ENCODE measurements at regions not wholly inside any gene's neighbourhood (a gene's known extent, or its start where the extent isn't known, plus 50 kb on each side); places are given as distances from the start of the nearest gene placed in this dataset.
"Not testable (repeated sequence)": the region's sequence is repeated elsewhere in the genome, so short reads cannot be mapped to it uniquely, and the experiment has no call there.

DNA sequence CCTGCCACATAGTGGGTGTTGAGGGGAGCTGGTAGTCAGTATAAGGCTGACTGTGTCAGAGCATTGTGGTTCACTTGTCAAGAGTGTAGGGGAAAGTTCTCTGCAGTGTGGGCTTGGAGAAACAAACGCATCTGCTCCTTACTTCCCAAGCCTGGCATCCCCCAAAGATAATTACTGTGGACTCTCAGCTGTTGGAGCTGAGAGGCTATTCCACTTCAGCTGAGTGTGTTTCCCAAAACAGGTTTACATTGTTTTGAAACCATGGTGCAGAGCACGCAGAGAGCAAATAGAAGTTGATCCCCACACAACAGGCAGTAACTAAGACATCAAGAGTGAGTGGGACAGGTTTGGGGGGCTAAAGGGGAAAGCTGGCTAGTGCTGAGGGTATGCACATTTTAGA lies 181.0 kb upstream of the EOLA2 start:
- FAIRE-seq (no peak), DNase-seq (ENCODE audit: low spot score) (no peak)

DNA sequence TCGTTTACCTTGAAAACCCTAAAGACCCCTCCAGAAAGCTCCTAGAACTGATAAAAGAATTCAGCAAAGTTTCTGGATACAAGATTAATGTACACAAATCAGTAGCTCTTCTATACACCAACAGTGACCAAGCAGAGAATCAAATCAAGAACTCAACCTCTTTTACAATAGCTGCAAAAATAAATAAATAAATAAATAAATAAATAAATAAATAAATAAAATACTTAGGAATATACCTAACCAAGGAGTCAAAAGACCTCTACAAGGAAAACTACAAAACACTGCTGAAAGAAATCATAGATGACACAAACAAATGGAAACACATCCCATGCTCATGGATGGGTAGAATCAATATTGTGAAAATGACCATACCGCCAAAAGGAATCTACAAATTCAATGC lies 186.8 kb upstream of the EOLA2 start:
- not testable (repeated sequence) for FAIRE-seq; DNase-seq (ENCODE audit: low spot score)

DNA sequence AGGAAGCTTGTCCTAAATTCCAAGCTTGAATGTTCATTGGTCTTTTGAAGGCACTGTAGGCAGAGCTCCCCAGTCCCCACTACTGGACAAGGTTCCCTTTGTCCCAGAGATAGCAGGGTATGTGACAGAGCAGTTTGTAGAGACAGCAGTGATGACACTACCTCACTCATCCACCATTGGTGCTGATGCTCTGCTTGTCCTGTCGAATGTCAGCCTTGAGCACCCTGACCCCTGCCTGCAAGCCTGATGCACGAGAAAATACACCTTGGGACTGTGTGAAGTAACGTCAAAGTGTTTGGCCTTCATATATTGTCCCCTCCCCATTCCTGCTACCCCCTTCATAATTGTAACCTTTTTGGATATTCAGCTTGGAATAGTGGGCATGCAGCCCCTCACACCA lies 188.9 kb upstream of the EOLA2 start:
- DNase-seq (ENCODE audit: low spot score) (no peak), FAIRE-seq (no peak)

DNA sequence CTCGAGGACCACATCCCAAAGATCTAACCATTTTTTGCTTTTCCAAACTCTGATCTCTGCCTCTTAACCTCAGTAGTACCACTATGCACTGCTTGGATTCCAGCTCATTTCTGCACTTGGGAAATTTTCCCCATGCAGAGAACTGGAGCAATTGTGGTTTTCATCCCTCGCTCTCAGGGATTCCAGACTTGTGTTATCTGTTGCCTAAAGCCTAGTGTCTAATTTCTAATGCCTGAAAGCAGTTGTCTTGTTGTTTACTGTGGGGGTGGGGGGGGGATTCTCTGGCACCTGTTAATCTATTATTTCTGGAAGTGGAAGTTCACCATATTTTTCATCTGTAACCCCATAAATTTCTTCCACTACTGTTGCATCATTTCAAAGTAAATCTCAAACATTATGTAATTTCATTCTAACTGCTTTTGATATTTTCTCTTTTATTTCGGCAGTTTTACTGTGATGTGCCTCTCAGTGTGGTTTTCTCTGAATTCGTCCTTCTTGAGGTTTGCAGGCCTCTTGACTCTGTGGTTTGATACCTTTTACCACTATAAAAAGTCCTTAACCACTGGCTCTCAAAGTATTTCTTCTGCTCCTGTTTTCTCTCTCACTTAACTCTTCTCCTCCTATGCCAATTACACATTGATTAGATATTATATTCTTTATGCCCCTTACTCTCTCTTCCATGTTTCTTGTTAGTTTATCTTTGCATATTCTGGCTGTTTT lies 205.6 kb upstream of the EOLA2 start:
- DNase-seq (ENCODE audit: low spot score) = no peak
- no peak for FAIRE-seq

DNA sequence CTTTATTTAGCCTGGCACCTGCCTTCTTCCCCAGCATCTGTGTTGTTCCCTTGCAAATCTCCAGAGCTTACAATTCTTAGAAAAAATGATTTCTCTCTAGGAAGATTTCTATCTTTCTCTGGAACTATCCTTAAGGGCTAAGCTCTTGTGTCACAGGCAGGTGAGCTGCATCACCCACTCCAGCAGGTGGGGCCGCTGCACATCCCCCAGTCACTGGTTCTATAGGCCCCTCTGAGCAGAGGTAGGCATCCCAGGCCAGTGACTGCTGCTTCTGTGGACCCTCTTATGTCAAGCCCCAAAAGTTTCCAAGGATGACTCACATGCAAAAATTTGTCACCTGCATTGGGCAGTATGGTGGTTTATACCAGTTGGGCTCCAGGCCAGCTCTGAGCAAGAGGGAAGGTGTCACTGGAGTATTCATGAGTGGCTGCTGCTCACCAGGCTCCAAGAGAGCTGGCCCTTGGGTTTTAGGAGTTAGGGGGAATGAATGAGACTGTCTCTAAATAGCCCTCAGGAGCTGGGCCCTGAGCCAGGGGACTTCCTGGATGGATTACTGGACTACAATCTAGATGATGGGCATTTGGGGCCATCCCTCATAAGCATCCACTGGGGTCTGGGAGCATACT lies 208.1 kb upstream of the EOLA2 start:
- no peak for FAIRE-seq
- DNase-seq (ENCODE audit: low spot score) = no peak

DNA sequence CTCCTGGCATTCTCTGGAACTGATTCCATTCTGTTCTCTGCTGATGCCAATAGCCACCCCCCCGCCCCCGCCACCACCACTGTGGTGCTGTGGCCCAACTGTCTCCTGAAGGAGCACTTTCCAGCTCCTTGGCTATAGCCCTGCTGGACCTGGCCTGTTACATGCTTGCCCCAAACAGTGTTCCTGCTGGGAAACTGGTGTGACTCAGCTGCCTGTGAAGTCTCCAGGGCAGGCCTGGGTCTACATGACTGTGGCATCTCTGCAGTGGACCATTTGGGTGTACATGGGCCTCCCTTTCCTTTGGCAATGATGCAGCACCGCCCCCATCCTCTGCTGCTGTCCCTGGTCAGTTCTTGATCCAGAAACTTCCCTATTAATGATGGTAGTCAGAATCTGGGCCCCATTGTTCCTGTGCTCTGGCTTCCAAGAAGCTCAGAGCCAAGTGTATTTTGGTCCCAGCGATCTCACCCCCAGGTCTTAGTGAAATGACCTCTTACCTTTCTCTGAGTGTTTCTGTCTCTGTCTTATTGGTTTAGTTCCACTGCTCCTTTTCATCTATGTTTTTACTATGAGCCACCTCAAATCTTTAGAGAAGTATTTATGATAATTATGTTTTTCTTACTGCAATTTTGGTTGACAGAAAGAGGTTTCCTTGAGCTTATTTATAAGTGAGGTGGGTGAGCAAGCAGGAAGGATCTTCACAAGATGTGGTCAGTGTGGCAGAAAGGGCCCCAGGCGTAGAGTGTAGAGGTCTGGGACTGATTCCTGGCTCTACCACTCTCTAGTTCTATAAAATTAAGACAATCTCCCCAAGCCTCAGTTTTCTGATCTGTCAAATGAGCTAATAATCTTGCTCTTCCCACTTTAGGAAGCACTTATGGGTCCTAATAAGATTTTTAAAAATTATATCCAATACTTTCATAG lies 210.7 kb upstream of the EOLA2 start:
- DNase-seq (ENCODE audit: low spot score) = no peak
- no peak for FAIRE-seq

DNA sequence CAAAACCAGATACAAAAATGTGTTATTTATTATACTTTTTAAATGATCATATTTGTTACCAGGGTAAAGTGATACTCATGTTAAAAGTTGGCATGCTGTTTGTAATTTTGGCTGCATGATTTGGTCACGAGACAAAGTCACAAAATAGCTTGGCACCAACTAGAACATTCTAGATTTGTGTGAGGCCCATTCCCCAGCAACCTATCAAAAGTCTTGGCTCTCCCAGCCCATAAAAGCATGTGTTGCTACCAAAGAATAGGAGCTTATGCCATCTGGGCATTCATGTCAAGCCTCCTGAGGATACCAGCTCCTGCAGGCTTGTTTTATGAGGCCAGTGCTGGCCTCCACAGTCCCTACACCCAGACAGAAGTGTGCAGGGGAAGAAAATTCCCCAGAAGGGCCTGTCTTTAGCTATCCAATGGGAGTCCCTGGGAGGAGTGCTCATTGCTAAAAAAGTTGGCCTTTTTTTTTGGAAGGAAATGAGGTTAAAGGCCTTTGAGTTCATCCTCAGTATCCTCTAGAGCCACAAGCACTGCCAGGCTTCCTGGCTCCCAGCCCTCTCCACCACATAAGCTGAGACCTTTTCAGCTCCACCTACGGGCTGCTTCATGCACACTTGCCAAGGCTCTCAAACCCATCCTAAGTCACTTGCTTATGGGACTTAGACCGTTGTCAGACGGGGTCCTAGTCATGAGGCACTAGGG lies 211.9 kb upstream of the EOLA2 start:
- FAIRE-seq (no peak), DNase-seq (ENCODE audit: low spot score) (no peak)

DNA sequence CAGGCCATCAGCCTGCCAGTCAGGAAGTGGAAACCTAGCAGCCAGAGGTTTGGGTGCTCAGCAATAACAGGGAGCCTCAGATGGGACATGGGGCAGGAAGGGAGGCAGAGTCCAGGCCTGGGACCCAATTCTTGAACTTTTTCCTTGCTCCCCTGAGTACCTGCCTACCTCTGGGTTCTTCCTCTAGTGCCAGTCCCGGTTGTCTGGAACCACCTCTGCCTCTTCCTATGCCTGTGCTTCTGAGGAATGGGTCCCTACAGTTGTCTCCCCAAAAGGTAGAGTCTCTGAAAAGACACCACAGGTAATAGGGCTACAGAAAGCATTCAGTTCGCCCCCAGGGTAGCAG lies 212.4 kb upstream of the MAMLD1 start:
- FAIRE-seq (no peak), DNase-seq (ENCODE audit: low spot score) (no peak)

DNA sequence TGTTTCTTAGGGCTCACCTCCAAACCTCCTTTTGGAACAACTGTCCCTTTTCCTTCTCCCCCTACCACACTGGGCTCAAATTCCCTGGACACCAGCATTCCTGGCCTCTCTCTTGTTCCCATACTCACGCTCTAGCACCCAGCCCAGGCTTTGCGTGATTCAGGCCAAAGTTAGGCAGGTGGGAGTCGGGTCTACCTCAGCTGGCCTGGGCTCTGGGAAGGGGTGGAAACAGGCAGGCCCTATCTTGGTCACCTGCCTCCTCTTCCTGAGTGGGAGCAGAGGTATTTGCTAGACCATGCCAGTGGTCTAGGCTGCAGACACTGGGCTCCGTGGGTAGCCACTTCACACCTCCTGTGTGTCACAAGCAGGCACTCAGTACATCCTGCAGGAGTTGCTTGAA lies 211.1 kb upstream of the MAMLD1 start:
- no peak for FAIRE-seq
- no peak for DNase-seq (ENCODE audit: low spot score)

DNA sequence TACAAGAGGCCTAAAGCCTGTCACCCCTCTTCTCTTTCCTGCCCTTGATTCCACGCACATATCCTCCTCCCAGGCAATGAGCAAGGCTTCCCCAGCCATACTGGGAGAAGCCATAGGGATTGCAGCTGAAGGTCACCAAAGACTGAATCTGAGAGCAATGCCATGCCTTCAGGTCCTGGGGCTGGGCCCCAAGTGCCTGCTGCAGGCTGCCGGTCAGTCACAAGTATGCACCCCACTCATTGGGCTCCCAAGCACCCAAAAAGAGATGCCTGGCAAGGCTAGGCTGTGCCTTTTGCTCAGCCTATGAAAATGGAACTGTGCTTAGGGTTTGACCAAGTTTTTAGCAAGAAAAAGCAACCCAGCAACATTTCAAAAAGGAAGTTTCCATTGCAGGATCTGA lies 210.6 kb upstream of the MAMLD1 start:
- no peak for DNase-seq (ENCODE audit: low spot score)
- no peak for FAIRE-seq

DNA sequence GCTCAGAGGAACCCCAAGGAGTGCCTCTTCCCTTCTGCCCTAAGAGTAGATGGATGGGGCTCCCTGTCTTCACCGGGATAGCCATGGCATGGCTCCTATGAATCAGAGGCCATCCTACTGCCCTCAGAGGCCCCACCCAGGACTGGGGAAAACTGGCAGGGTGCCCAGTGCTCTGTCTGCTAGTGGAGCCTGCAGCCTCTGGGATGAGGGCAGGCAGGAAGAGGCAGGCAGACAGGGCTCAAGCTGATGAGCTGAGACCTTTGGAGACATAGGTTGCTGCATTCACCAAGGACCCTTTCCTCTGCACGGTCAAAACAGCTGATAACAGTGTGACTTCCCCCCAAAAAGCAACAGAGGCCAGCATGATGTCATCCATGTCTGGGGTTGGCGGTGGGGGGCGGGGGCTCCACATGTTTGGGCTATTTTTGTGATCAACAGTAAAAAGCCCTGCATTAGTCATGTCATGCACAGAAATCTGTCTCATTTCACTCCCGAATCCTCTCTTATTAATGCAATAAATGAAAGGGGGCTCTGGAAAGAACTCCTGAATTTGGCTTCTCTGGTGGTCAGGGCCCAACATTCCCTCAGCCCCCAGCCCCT lies 207.6 kb upstream of the MAMLD1 start:
- peak; percentile 43 for DNase-seq (ENCODE audit: low spot score)
- FAIRE-seq = no peak

DNA sequence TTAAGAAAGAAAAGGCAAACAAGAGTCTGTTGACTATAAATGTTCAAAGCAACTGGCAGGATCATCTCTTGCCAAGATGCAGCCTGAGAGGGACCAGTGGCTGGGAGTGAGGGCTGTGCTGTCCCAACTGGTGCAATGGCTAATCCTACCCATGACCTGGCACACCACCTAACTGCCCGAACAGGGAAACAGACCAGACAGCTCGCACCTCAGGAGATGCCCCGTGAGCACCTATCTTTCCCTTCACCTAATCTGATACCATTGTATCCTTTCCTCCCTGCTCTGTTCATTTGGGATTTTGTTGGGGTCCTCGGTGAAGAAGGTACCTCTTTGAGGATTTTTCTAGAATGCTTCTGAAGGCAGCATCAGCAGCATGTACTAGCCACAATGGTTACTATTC lies 206.5 kb upstream of the MAMLD1 start:
- DNase-seq (ENCODE audit: low spot score) = no peak
- no peak for FAIRE-seq

DNA sequence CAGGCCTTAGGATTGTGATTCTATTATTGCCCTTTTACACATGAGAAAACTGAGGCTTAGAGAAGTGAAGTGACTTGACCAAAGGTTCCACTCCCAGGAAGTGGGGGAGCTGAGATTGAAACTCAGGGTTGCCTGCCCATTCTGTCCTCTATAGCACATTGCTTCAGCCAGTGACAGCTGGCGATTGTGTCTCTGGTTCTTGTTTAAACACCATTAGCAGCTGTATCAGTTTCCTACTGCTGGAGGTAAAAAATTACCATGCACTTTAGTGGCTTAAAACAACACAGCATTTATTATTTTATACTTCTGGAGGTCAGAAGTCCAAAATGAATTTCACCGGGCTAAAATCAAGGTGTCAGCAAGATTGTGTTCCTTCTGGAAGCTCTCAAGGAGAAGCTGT lies 205.8 kb upstream of the MAMLD1 start:
- FAIRE-seq = no peak
- DNase-seq (ENCODE audit: low spot score) = no peak

DNA sequence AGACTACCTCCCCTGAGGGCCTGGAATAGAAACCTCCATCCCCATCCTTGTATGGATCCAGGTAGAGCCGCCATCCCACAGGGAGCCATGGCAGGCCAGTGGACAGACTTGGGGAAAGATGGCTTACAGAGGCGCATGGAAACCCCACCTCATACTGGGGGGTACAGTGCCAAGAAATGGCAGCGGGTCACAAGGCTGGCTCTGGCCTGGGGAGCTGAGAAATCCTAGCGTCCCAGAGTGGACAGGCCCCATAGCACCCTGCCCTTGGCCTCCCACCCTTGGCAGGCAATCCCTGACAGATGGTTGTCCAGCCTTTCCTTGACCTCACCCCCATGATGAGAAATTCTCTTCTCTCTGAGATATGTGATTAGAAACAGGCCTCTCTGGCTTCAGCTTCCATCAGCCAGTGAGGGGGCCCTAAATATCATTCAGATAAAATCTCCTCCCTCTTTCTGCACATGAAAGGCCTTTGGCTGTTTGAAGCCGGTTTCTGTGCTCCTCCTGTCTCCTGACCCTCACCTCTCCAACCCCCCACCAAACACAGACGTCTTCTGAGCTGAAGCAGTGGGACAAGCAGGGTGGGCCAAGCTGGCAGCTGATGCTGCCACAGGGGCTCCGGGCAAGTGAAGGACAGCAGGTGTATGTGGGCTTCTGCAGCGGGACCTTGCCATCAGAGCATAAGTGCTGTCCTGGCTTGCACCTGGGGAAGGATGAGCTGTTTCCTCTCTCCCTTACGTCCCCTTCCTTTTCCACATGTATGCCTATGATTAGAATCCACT lies 204.4 kb upstream of the MAMLD1 start:
- FAIRE-seq (no peak), DNase-seq (ENCODE audit: low spot score) (no peak)

DNA sequence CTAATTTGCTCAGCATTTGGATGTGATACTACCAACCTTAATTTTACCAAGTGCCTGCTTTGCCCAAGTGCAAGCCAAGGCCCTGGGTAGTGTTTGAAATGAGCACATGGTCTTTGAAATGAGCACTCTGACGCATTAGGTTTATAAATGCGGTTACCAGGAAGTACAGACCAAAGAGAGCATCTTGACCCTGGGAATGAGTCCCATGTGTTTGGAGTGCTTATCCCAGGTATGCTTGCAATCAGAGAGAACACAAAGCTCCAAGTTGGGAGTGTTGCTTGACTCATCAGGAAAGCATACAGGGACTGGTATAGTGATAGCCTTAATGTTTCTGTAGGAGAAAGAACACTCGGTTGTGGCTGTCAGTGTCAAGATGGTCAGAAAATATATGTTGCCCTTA lies 203.6 kb upstream of the MAMLD1 start:
- DNase-seq (ENCODE audit: low spot score) = no peak
- FAIRE-seq = no peak

DNA sequence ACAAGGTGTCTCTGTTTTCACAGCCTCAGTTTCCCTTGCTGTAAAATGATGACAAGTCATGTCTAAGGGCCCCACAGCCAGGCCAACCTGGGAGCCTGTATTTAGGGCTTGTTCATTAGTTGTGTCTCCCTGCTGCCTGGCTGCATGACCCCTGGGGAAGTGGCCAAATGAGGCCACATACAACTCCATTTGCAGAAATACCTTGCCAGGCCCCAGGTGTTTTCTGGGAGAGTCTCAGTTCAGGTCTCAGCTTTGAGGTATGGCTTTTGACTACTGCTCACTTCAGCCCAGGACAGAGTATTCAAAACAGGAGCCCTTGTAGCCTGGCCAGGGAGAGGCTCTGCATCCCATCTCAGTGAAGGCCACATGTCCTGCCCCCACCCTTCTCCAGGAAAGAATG lies 202.5 kb upstream of the MAMLD1 start:
- DNase-seq (ENCODE audit: low spot score) (no peak), FAIRE-seq (no peak)

DNA sequence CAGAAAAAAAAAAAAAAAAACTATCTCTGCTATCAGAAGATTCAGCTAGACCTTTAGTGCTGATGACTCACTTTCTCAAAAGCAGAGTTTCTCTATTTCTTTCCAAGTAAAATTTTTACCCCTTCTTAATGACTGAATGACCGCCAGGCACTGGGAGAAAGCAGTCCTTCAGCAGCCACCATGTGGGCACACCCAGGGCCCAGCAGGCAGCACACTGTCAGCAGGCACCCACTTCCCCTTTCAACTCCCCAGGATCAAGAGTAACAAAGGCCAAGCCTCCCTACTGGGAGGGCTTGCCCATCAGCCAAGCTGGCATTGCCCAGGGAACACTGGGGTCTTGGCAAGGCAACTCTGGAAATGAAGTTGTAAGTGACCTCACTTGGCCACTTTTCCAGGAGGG lies 201.9 kb upstream of the MAMLD1 start:
- FAIRE-seq = no peak
- no peak for DNase-seq (ENCODE audit: low spot score)

DNA sequence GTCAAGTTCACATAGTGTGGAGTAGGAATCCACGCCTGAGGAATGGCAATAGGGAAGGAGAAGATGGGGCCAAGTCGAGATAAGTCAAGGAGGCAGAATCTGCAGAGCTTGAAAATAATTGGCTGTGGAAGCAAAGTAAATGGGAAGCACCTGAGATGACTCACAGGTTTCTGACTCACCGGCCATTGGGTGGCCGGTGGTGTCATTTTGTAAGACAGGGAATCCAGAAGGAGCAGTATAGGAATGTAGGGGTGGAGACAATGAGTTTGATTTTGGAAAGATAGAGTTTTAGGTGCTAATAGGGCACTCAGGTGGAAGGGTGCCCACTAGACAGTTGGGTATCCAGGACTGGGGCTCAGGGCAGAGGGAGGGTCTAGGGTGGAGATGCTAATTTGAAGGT lies 201.0 kb upstream of the MAMLD1 start:
- FAIRE-seq (no peak), DNase-seq (ENCODE audit: low spot score) (peak; percentile 14)

DNA sequence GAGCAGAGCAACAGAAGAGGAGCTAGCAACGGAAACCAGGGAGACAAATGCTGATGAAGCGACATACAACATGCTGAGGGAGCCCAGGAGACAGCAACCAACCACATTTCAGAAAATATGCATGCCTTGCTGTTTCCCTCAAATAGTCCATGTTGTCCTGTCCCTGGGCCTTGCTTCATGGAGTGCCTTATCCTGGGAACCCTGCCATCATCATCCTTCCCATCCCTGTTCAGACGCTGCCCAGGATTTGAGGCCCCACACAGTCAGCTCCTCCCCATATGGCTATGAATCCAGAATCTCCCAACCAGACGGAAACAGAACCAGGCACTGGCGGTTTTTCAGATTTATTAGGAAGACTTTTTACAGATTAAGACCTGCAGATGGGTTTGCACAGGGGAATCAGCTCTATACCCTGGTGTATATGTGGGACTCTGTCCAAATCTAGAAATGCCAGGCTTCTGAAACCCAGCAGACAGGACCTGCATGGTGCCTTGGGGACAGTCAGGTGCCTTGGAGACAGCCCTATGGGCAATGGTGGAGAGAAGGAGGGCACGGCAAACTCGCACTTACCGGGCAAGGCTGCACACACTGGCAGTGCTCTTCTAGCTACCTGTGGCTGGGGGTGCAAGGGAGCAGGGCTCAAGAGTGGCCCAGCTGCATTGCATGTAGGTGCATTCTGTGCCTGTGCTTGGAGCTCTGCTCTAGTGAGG lies 199.7 kb upstream of the MAMLD1 start:
- no peak for DNase-seq (ENCODE audit: low spot score)
- no peak for FAIRE-seq
